GM18868 (cell line): ENCODE measurements at regions not wholly inside any gene's neighbourhood (a gene's known extent, or its start where the extent isn't known, plus 50 kb on each side); places are given as distances from the start of the nearest gene placed in this dataset.

Source experiments
- ATAC-seq: cut with Tn5 transposase; IDR thresholded peaks from one replicate; pipeline ENCODE4 v1.9.1; 2021; ENCODE audit warnings: mild to moderate bottlenecking, moderate library complexity; ENCODE audit not compliant: unreplicated experiment

- ATAC-seq, result no peak
Measured at GRCh38 chr4:30653291-30653690, 66.9 kb upstream of the PCDH7 start.

- no peak for ATAC-seq
Measured at GRCh38 chr4:30656828-30657227, 63.3 kb upstream of the PCDH7 start.

GRCh38 chr4:30667919-30668318 lies 52.2 kb upstream of the PCDH7 start:
- ATAC-seq, result no peak

- ATAC-seq, result no peak
Measured at GRCh38 chr4:30670206-30670605, 50.0 kb upstream of the PCDH7 start.
